GM20000 (cell line): ENCODE measurements at regions not wholly inside any gene's neighbourhood (a gene's known extent, or its start where the extent isn't known, plus 50 kb on each side); places are given as distances from the start of the nearest gene placed in this dataset.
"Not testable (repeated sequence)": the region's sequence is repeated elsewhere in the genome, so short reads cannot be mapped to it uniquely, and the experiment has no call there.

Experiments
- DNase-seq: peaks from one replicate; pipeline ENCODE4 v3.0.0; 2012; ENCODE audit warnings: low spot score
- CTCF ChIP-seq: IDR thresholded peaks from 2 replicates; pipeline ENCODE4 v1.5.1; 2012; ENCODE audit warnings: mild to moderate bottlenecking, control low read depth; ENCODE audit errors: extremely low read depth, missing control alignments

GRCh38 chr11:49780791-49781190 is 171.4 kb upstream of the OR4C13 start:
- DNase-seq = not testable (repeated sequence)

GRCh38 chr11:49782000-49782399 is 170.2 kb upstream of the OR4C13 start:
- DNase-seq = not testable (repeated sequence)

- DNase-seq = not testable (repeated sequence)
These were observed 168.3 kb upstream of the OR4C13 start for GRCh38 chr11:49783841-49784240.

- not testable (repeated sequence) for DNase-seq
These were observed 162.4 kb upstream of the OR4C13 start for GRCh38 chr11:49789787-49790186.

- not testable (repeated sequence) for DNase-seq
These were observed 153.9 kb upstream of the OR4C13 start for GRCh38 chr11:49798206-49798837.

GRCh38 chr11:49817705-49818430 is 134.3 kb upstream of the OR4C13 start:
- not testable (repeated sequence) for DNase-seq

- DNase-seq = not testable (repeated sequence)
These were observed 129.0 kb upstream of the OR4C13 start for GRCh38 chr11:49823188-49823587.

GRCh38 chr11:49850541-49850940 is 101.7 kb upstream of the OR4C13 start:
- DNase-seq = not testable (repeated sequence)

GRCh38 chr11:49851511-49851910 is 100.7 kb upstream of the OR4C13 start:
- no peak for TF ChIP-seq CTCF
- no peak for DNase-seq

GRCh38 chr11:49851971-49852389 is 100.2 kb upstream of the OR4C13 start:
- no peak for DNase-seq

GRCh38 chr11:49888875-49889274 is 63.3 kb upstream of the OR4C13 start:
- DNase-seq = not testable (repeated sequence)

More at GRCh38 chr11:49851971-49852389, 100.2 kb upstream of the OR4C13 start:
- no peak for TF ChIP-seq CTCF

GRCh38 chr11:49891910-49892671 is 60.1 kb upstream of the OR4C13 start:
- DNase-seq = not testable (repeated sequence)

GRCh38 chr11:49893442-49893841 is 58.7 kb upstream of the OR4C13 start:
- not testable (repeated sequence) for DNase-seq
